Neural cell (in vitro differentiated cells): ENCODE measurements at regions not wholly inside any gene's neighbourhood (a gene's known extent, or its start where the extent isn't known, plus 50 kb on each side); places are given as distances from the start of the nearest gene placed in this dataset.

ENCODE experiments used
- CTCF ChIP-seq: fragments of 450-650 bp; IDR thresholded peaks from 2 replicates; pipeline ENCODE4 v1.5.1; 2014; ENCODE audit warnings: antibody characterized with exemption, mild to moderate bottlenecking, moderate library complexity; ENCODE audit not compliant: poor library complexity, severe bottlenecking
- MXI1 ChIP-seq: fragments of 450-650 bp; conservative IDR thresholded peaks from 2 replicates; pipeline ENCODE4 v1.6.1; 2014; ENCODE audit warnings: antibody characterized with exemption, mild to moderate bottlenecking; ENCODE audit not compliant: poor library complexity, severe bottlenecking
- RAD21 ChIP-seq: fragments of 450-650 bp; conservative IDR thresholded peaks from 2 replicates; pipeline ENCODE4 v1.6.1; 2014; ENCODE audit warnings: antibody characterized with exemption, mild to moderate bottlenecking, moderate library complexity

- TF ChIP-seq RAD21 = no peak
- no peak for TF ChIP-seq CTCF
- TF ChIP-seq MXI1 = no peak
Observed at GRCh38 chr2:120520929-120521912, 175.3 kb downstream of the INHBB start.
